Amygdala (tissue), 56 donors: ENCODE measurements at regions not wholly inside any gene's neighbourhood (a gene's known extent, or its start where the extent isn't known, plus 50 kb on each side); places are given as distances from the start of the nearest gene placed in this dataset.
"Not testable (repeated sequence)": the region's sequence is repeated elsewhere in the genome, so short reads cannot be mapped to it uniquely, and the experiment has no call there.

Experiments used
- DNase-seq, 56 donors: peaks; one replicate each; lab custom pipeline; 2025; lab: John Stamatoyannopoulos, UW

DNA sequence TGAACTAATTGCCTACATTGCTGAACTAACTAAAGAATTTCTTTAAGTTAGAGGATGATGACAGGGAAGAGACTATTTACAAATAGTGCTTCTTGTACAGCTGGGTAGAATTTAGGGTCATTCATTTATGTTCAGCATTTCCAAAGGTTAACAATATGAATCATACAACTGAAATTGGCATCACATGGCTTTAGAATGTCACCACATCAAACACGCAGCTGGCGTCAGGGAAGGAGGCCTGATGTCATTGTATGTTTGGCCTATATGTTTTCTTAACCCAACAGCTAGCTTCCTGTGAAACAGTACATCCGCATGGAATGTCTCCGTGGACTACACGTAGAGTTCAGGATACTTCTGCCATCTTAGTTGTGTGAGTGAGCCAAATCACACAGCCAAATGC is 99.0 kb upstream of the TNFSF11 start:
- no peak for DNase-seq

DNA sequence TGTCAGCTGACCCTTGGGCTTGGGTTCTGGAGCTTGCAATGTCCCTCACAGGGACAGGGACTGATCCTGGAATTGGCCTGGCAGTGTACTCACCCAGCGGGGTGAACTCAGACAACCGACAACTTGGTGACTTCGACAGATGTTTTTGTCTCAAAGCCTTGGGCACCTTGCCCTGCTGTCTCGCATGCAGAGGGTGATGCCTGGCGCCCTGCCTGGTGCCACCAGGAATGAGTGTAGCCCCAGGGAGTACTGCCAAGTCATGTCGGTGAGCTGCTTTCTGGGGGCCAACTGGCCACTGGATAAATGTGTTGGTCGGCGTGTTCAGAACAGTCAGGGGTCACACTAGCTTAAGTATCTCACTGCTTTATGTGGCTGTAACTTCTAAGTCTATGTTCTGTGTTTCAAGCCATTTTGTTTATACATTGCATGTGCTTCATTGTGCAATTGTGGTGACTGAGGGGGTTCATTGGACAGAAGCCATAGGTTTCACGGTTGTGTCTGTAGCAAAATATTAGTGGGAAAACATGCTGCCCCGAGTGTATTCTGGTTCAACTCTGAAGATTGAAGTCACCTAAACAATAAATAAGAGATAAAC is 96.3 kb upstream of the TNFSF11 start:
- peak in 22 of 56 donors; percentile 1 to 52 (median 6) for DNase-seq

DNA sequence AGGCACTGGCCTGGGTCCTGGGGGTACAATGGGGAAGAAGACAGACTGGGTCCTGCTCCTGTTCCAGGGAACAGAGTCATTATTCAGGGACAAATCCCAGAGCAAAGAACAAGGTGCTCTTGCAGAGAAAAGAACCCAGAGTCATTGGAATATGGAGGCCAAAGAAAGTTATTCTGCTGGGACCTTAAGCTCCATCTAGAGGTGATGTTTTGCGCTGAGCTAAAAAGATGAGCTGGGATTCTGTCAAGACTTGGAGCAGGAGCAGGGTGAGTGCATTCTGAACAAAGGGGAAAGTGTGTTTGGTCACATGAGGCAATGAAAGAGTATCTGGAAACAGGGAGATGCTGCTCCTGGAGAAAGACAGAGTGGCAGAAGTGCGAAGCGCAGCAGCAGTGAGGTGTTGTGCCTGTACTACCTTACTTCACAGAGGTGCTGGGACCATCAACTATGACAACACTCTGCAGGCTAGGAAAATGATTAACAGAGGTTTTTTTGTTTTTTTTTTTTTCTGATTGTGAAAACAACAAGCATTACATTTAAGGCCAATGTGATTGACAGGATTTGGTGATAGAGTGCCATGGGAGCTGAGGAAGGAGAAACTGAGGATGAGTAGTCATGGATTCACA is 95.3 kb upstream of the TNFSF11 start:
- DNase-seq, result peak in 1 of 56 donors; percentile 4

DNA sequence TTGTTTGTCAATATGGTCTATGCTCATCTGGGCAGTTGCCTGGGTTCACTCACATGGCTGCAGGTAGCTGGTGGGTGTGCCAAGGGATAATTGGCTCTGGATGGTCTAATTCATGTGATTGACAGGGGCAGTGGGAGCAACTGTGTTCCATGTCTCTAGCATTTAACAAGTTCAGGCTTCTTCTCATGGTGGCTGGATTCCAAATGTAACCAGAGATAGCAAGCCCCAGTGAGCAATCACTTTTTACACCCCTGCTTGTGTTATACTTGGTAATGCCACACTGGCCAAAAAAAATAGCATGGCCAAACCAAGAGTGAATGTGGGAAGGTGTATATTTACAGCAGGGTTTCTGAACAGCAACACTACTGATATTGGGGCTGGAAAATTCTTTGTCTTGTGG is 89.6 kb upstream of the TNFSF11 start:
- no peak for DNase-seq

DNA sequence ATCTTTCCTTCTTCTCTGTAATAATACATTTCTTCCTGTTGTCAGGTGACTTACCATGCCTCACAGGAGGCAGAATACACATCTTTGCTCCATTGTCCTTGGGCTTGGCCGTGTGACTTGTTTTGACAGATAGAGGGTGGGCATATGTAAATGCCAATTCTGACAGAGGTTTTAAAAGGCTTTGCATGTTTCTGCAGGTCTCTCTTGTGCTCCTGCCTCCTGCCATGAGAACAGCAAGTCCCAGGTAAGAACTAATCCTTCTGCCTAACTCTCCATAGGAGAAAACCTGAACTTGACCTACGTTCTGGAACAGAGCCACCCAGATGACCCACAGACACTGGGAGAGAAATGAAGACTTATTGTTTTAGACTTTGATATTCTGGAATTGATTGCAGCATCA is 88.7 kb upstream of the TNFSF11 start:
- no peak for DNase-seq

DNA sequence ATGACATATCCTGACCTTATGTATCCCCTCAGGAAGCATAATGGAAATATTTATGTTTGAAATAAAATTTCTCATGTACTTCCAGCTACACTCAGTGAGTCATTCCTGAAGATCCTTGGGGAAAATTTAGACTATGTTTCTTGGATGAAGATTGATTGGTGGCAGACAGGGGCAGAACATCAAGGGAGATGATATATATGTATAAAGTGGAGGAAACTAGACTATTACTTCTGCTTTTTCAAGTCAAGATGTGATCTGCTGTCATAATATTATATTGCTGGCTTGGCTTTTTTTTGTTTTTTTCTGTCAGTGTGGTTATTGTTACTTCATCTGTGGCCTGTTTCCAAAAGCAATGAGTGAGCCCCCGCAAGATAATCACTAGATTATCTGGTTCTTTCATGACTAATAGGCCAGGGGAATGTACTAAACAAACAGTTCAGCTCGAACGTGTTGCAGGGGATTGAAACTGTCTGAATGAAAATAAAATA is 87.2 kb upstream of the TNFSF11 start:
- no peak for DNase-seq

DNA sequence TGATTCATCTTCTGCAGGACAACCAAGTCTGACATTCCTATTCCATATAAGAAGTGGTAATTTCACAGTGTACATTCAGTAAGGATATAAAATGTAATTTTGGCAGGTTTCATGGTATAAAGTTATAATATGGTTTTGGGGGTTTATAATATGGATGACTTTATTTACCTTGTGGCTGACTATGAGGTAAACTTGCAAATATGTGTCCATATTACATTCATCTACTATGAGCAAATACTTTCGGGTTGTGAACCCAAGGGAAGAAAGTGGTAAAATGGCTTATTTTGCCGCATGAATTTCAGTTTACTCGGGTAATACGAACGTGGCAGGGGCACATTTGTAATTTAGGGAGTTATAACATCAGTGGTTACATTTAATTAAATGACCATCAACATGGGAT is 86.7 kb upstream of the TNFSF11 start:
- DNase-seq, result no peak

DNA sequence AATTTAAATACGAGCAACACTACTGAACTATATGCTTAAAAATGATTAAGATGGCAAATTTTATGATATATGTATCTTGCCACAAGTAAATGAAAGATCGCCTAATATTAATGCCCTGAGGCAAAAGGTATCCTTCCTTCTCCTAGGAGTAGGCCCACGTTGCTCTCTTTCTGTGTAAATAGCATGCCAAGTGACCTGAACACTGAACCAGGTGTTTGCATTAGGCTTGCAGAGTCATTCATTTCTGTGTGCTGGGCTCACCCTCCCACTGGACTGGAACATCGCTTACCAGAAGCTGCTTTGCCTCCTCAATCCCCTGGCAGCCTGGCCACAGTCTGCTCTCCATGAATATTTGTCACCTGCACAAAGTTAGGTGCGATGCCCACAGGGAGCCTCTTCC is 83.3 kb upstream of the TNFSF11 start:
- no peak for DNase-seq

DNA sequence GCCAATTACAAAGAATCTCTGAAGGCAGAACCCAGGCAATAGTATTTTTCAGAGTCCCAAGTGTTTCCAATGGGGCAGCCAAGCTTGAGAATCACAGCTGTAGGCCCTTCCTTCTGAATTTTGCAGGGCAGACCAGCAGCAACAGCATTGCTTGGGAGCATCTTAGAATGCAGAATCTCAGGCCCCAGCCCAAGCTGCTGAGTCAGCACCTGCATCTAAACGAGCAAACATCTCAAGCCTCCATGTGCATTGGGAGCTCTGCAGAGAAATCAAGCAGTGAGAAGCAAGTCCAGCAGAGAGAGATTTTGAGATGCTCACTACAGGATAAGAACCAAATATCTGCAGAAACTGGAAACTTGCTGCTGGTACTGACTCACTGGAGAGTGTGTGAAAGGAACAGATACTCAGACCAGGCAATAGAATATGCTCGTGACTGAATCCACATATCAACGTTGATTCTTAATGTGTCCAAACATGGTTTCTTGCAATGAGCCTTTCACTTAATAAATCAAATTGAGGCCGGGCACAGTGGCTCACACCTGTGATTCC is 81.5 kb upstream of the TNFSF11 start:
- DNase-seq, result no peak

DNA sequence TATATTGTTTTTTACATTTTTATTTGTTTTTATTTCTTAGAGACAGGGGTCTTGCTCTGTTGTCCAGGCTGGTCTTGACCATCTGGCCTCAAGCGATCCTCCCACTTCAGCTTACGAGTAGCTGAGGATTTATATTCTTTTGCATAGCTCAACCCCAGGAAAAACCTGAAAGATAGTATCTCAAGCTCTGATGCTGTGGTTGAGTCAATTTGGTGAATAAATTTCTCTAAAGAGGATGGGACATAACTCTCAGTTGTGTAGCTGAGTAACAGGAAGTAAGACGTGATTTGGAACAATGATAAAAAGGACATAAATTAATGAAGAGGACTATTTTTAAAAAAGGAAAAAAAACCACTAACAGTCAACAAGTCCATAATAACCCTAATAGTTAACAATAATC is 79.8 kb upstream of the TNFSF11 start:
- no peak for DNase-seq

DNA sequence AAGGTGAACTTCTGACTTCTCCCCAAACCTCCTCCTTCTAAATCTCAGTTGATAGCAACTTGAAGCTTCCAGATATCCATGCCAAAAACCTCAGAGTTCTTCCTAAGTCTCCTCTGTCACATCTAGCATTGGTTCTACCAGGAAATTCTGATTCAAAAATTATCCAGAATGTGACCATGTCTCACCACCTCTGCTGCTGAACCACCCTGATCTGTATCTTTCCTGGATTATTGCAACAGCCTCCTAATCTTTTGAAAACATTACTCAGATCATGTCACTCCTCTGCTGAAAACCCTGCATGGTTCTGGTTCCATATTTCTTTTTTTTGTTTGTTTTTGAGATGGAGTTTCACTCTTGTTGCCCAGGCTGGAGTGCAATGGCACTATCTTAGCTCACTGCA is 78.7 kb upstream of the TNFSF11 start:
- DNase-seq, result no peak

DNA sequence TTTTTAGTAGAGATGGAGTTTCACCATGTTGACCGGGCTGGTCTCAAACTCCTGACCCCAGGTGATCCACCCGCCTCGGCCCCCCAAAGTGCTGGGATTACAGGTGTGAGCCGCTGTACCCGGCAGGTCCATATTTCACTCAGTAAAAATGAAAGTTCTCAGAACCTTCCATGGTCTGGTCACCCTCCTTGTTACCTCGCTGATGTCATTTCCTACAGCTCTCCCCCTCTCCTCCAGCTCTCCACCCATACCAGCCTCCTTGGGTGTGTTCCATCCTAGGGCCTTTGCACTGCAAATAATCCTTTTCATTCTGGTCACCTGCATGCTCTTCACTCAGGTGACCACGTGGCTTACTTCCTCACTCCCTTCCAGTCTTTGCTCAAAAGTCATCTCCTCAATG is 78.2 kb upstream of the TNFSF11 start:
- no peak for DNase-seq

DNA sequence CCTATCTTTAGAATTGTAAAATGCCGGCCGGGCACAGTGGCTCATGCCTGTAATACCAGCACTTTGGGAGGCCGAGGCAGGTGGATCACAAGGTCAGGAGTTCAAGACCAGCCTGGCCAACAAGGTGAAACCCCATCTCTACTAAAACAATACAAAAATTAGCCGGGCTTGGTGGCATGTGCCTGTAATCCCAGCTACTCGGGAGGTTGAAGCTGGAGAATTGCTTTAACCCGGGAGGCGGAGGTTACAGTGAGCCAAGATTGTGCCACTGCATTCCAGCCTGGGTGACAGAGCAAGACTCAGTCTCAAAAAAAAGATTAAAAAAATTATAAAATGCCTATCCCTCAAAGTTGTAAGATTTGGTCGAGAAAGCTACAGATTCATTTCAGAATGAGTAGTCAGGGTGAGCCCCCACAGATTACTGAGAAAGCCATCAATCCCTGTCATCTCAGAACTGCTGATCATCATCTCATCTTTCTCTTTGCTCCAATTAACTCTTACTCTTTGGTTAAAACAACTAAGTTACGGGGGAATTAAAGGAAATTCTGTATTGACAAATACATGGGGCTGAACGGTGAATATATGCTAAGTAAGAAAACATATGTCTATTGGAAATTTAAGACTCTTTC is 76.9 kb upstream of the TNFSF11 start:
- DNase-seq, result not testable (repeated sequence)

DNA sequence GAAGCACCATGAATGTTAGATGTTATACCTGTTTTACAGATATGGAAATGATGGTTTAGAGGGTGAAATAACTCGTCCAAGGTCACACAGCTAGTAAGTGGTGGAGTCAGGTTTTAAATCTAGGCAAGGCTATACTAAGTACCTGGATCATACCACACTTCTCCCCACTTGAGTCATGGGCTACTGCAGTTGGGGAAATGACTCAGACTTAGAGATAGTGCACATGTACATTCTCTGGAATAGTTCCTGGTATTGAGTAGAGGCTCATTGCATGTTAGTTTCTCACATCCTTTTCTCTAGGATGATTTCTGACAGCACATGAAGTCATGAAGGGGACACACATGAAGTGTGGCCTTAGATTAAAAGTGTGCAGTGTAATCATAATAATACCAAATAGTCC is 76.2 kb upstream of the TNFSF11 start:
- DNase-seq, result no peak

DNA sequence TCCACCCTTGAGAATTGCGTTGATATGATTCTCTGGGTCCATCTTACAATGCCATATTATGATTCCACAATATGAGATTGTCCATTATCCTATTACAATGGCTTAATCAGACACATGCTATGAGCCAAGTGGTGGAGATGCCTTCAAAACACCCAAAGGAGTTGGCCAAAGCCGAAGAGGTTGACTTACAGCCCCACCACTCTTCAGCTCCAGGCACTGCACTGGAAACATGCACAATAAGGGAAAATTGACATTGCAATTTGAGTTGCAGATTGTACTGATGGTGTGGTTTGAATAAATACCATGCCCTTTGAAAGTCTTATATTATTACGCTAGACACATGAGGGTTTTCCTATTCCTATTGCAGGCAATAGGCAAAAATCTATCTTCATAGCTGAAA is 75.4 kb upstream of the TNFSF11 start:
- DNase-seq, result no peak
